HEK293 (cell line): ENCODE measurements at regions not wholly inside any gene's neighbourhood (a gene's known extent, or its start where the extent isn't known, plus 50 kb on each side); places are given as distances from the start of the nearest gene placed in this dataset.

Source experiments
- CTCF ChIA-PET: fragments of 350-600 bp; formaldehyde crosslinking; extraction: SDS; loops from one replicate; lab custom pipeline; 2021; ENCODE audit warnings: antibody characterized with exemption; lab: Yijun Ruan, JAX
- POLR2A ChIA-PET: fragments of 300-600 bp; formaldehyde crosslinking; extraction: SDS; loops from one replicate; lab custom pipeline; 2020; ENCODE audit warnings: antibody characterized with exemption, inconsistent platforms; lab: Yijun Ruan, JAX
- H3K27ac ChIP-seq: fragments of 200-500 bp; sonication (Bioruptor generic); 2 replicates; pipeline ENCODE4 v1.5.1; 2014; ENCODE audit warnings: low read depth, low read length, control low read depth, inconsistent platforms; ENCODE audit errors: extremely low read depth
- H3K36me3 ChIP-seq, 2 experiments: fragments of 200-500 bp in 1 of 2; sonication (Bioruptor generic) in 1 of 2; 1 replicate in 1 of 2; 2 replicates in 1 of 2; pipeline ENCODE4 v1.5.1; 2014 to 2017; ENCODE audit warnings: inconsistent platforms in 2 of 2, low read length in 2 of 2; ENCODE audit not compliant: control insufficient read depth in 2 of 2, insufficient read depth in 1 of 2
- H3K4me1 ChIP-seq: fragments of 200-500 bp; sonication (Bioruptor generic); 2 replicates; pipeline ENCODE4 v1.5.1; 2014; ENCODE audit warnings: mild to moderate bottlenecking, low read length, inconsistent platforms; ENCODE audit not compliant: control insufficient read depth, insufficient read depth
- H3K4me3 ChIP-seq: 2 replicates; pipeline ENCODE4 v1.5.1; 2011; ENCODE audit warnings: low read depth, mild to moderate bottlenecking, control low read depth, low read length, moderate library complexity
- H3K9me3 ChIP-seq: fragments of 200-500 bp; sonication (Bioruptor generic); 2 replicates; pipeline ENCODE4 v1.5.1; 2014; ENCODE audit warnings: low read depth, low read length, inconsistent platforms; ENCODE audit not compliant: control insufficient read depth, insufficient read depth
- ATF2 ChIP-seq: fragments of 450-650 bp; formaldehyde crosslinking; IDR thresholded peaks from 2 replicates; pipeline ENCODE4 v1.5.1; 2016; ENCODE audit warnings: missing biosample characterization, missing genetic modification characterization, low read depth
- BCL11A ChIP-seq: fragments of 450-650 bp; formaldehyde crosslinking; IDR thresholded peaks from 2 replicates; pipeline ENCODE4 v1.5.1; 2016; ENCODE audit warnings: low read depth, missing biosample characterization, missing genetic modification characterization
- BCL11B ChIP-seq: fragments of 450-650 bp; formaldehyde crosslinking; IDR thresholded peaks from 2 replicates; pipeline ENCODE4 v1.5.1; 2016; ENCODE audit warnings: low read depth, missing biosample characterization, missing genetic modification characterization
- BCL6B ChIP-seq: fragments of 450-650 bp; formaldehyde crosslinking; IDR thresholded peaks from 2 replicates; pipeline ENCODE4 v1.5.1; 2017; ENCODE audit warnings: missing biosample characterization, missing genetic modification characterization
- GLI2 ChIP-seq: fragments of 450-650 bp; formaldehyde crosslinking; IDR thresholded peaks from 2 replicates; pipeline ENCODE4; 2017; ENCODE audit warnings: missing biosample characterization, missing genetic modification characterization, low read depth, borderline replicate concordance
- GLI4 ChIP-seq: fragments of 450-650 bp; formaldehyde crosslinking; IDR thresholded peaks from 2 replicates; pipeline ENCODE4 v1.5.1; 2016; ENCODE audit warnings: missing biosample characterization, missing genetic modification characterization
- HOXA7 ChIP-seq: sonication (generic); formaldehyde crosslinking; IDR thresholded peaks from 2 replicates; pipeline ENCODE4 v1.8.1; 2022; ENCODE audit warnings: missing genetic modification reagents, borderline replicate concordance
- KLF1 ChIP-seq: fragments of 450-650 bp; formaldehyde crosslinking; IDR thresholded peaks from 2 replicates; pipeline ENCODE4 v1.5.1; 2016; ENCODE audit warnings: missing biosample characterization, missing genetic modification characterization
- KLF16 ChIP-seq: fragments of 450-650 bp; formaldehyde crosslinking; IDR thresholded peaks from 2 replicates; pipeline ENCODE4 v1.5.1; 2017; ENCODE audit warnings: missing biosample characterization, missing genetic modification characterization
- KLF7 ChIP-seq: fragments of 450-650 bp; formaldehyde crosslinking; IDR thresholded peaks from 2 replicates; pipeline ENCODE4 v1.5.1; 2016; ENCODE audit warnings: missing biosample characterization, missing genetic modification characterization, borderline replicate concordance
- ZBTB1 ChIP-seq: fragments of 450-650 bp; formaldehyde crosslinking; IDR thresholded peaks from 2 replicates; pipeline ENCODE4 v1.5.1; 2016; ENCODE audit warnings: missing biosample characterization, missing genetic modification characterization
- ZBTB11 ChIP-seq: fragments of 450-650 bp; formaldehyde crosslinking; conservative IDR thresholded peaks from 2 replicates; pipeline ENCODE4 v1.5.1; 2016; ENCODE audit warnings: low read depth, missing biosample characterization, missing genetic modification characterization
- ZBTB7A ChIP-seq: fragments of 450-650 bp; formaldehyde crosslinking; IDR thresholded peaks from 2 replicates; pipeline ENCODE4 v1.5.1; 2016; ENCODE audit warnings: low read depth, missing biosample characterization, missing genetic modification characterization
- ZNF146 ChIP-seq: fragments of 450-650 bp; formaldehyde crosslinking; IDR thresholded peaks from 2 replicates; pipeline ENCODE4 v1.5.1; 2016; ENCODE audit warnings: missing biosample characterization, missing genetic modification characterization
- ZNF2 ChIP-seq: fragments of 450-650 bp; formaldehyde crosslinking; IDR thresholded peaks from 2 replicates; pipeline ENCODE4 v1.5.1; 2016; ENCODE audit warnings: missing biosample characterization, missing genetic modification characterization
- ZNF211 ChIP-seq: fragments of 450-650 bp; formaldehyde crosslinking; IDR thresholded peaks from 2 replicates; pipeline ENCODE4 v1.5.1; 2016; ENCODE audit warnings: low read depth, missing biosample characterization, missing genetic modification characterization
- ZNF214 ChIP-seq: fragments of 450-650 bp; formaldehyde crosslinking; IDR thresholded peaks from 2 replicates; pipeline ENCODE4 v1.5.1; 2017; ENCODE audit warnings: missing biosample characterization, mild to moderate bottlenecking, missing genetic modification characterization, borderline replicate concordance
- ZNF223 ChIP-seq: fragments of 450-650 bp; formaldehyde crosslinking; IDR thresholded peaks from 2 replicates; pipeline ENCODE4 v1.5.1; 2016; ENCODE audit warnings: missing biosample characterization, missing genetic modification characterization
- ZNF266 ChIP-seq: fragments of 450-650 bp; formaldehyde crosslinking; IDR thresholded peaks from 2 replicates; pipeline ENCODE4 v1.5.1; 2016; ENCODE audit warnings: missing biosample characterization, missing genetic modification characterization, low read depth
- ZNF292 ChIP-seq: fragments of 450-650 bp; formaldehyde crosslinking; IDR thresholded peaks from 2 replicates; pipeline ENCODE4 v1.5.1; 2016; ENCODE audit warnings: low read depth, missing biosample characterization, missing genetic modification characterization, borderline replicate concordance
- ZNF302 ChIP-seq: fragments of 450-650 bp; formaldehyde crosslinking; IDR thresholded peaks from 2 replicates; pipeline ENCODE4 v1.5.1; 2016; ENCODE audit warnings: missing biosample characterization, missing genetic modification characterization, low read depth
- ZNF391 ChIP-seq: fragments of 450-650 bp; formaldehyde crosslinking; IDR thresholded peaks from 2 replicates; pipeline ENCODE4 v1.5.1; 2016; ENCODE audit warnings: low read depth, missing biosample characterization, missing genetic modification characterization, borderline replicate concordance
- ZNF416 ChIP-seq: fragments of 450-650 bp; formaldehyde crosslinking; IDR thresholded peaks from 2 replicates; pipeline ENCODE4 v1.5.1; 2016; ENCODE audit warnings: missing biosample characterization, missing genetic modification characterization
- ZNF426 ChIP-seq: fragments of 450-650 bp; formaldehyde crosslinking; IDR thresholded peaks from 2 replicates; pipeline ENCODE4 v1.5.1; 2017; ENCODE audit warnings: missing biosample characterization, missing genetic modification characterization, mild to moderate bottlenecking, inconsistent platforms, moderate library complexity
- ZNF433 ChIP-seq: fragments of 450-650 bp; formaldehyde crosslinking; IDR thresholded peaks from 2 replicates; pipeline ENCODE4 v1.5.1; 2016; ENCODE audit warnings: missing biosample characterization, missing genetic modification characterization, low read depth
- ZNF501 ChIP-seq: fragments of 450-650 bp; formaldehyde crosslinking; IDR thresholded peaks from 2 replicates; pipeline ENCODE4 v1.5.1; 2016; ENCODE audit warnings: missing biosample characterization, missing genetic modification characterization
- ZNF548 ChIP-seq: fragments of 450-650 bp; formaldehyde crosslinking; IDR thresholded peaks from 2 replicates; pipeline ENCODE4 v1.5.1; 2016; ENCODE audit warnings: missing biosample characterization, missing genetic modification characterization
- ZNF549 ChIP-seq: fragments of 450-650 bp; IDR thresholded peaks from 2 replicates; pipeline ENCODE4 v1.5.1; 2018; ENCODE audit warnings: missing biosample characterization, missing genetic modification characterization, mild to moderate bottlenecking, inconsistent platforms, moderate library complexity
- ZNF560 ChIP-seq: fragments of 450-650 bp; formaldehyde crosslinking; IDR thresholded peaks from 2 replicates; pipeline ENCODE4 v1.5.1; 2017; ENCODE audit warnings: missing biosample characterization, missing genetic modification characterization, borderline replicate concordance
- ZNF660 ChIP-seq: fragments of 450-650 bp; IDR thresholded peaks from 2 replicates; pipeline ENCODE4 v1.5.1; 2018; ENCODE audit warnings: missing biosample characterization, mild to moderate bottlenecking, missing genetic modification characterization
- ZNF664 ChIP-seq: fragments of 450-650 bp; formaldehyde crosslinking; IDR thresholded peaks from 2 replicates; pipeline ENCODE4 v1.5.1; 2016; ENCODE audit warnings: missing biosample characterization, missing genetic modification characterization
- ZNF677 ChIP-seq: fragments of 450-650 bp; IDR thresholded peaks from 2 replicates; pipeline ENCODE4 v1.5.0; 2018; ENCODE audit warnings: missing biosample characterization, mild to moderate bottlenecking, missing genetic modification characterization, moderate library complexity
- ZNF707 ChIP-seq: fragments of 450-650 bp; formaldehyde crosslinking; IDR thresholded peaks from 2 replicates; pipeline ENCODE4 v1.5.1; 2016; ENCODE audit warnings: missing biosample characterization, missing genetic modification characterization
- ZNF843 ChIP-seq: fragments of 450-650 bp; formaldehyde crosslinking; IDR thresholded peaks from 2 replicates; pipeline ENCODE4 v1.5.1; 2016; ENCODE audit warnings: missing biosample characterization, missing genetic modification characterization

- H3K4me1 ChIP-seq, result no peaks in the 10 kb centered on the region; the same call in 1 of the 2 replicates
- POLR2A ChIA-PET, result no interaction called here
- no peaks in the 10 kb centered on the region for H3K9me3 ChIP-seq
- TF ChIP-seq ZNF146 (no peak), ZNF660 (no peak), BCL6B (tag by site-specific recombination) (no peak), ZNF292 (tag by site-specific recombination) (no peak), ZNF214 (tag by site-specific recombination) (no peak), ZBTB1 (tag by site-specific recombination) (no peak), ZNF664 (no peak), ZBTB7A (no peak), ZNF223 (tag by site-specific recombination) (no peak), ZNF707 (tag by site-specific recombination) (no peak), GLI4 (tag by site-specific recombination) (no peak), ZNF302 (tag by site-specific recombination) (no peak), ZBTB11 (tag by site-specific recombination) (no peak), BCL11B (tag by site-specific recombination) (no peak), KLF1 (tag by site-specific recombination) (no peak), ATF2 (tag by site-specific recombination) (no peak), ZNF416 (tag by site-specific recombination) (no peak), ZNF677 (tag by site-specific recombination) (no peak), ZNF549 (no peak)
- CTCF ChIA-PET, result interaction anchor here (0.6 kb wide), 1 partner anchor 203 kb away, joined by 3 read pairs; no protein-coding TSS in a partner anchor
- H3K27ac ChIP-seq, result no peak overlapping the region
- H3K36me3 ChIP-seq, result no peaks in the 10 kb centered on the region
- H3K4me3 ChIP-seq, result no peak overlapping the region
Measured at GRCh38 chr4:30862196-30862595, 142.0 kb downstream of the PCDH7 start.

GRCh38 chr4:30863021-30863420, 142.9 kb downstream of the PCDH7 start:
- Histone ChIP-seq H3K27ac (no peak overlapping the region), H3K36me3 (no peaks in the 10 kb centered on the region), H3K9me3 (no peaks in the 10 kb centered on the region), H3K4me3 (no peak overlapping the region), H3K4me1 (no peaks in the 10 kb centered on the region; the same call in 1 of the 2 replicates)
- POLR2A ChIA-PET, result interaction anchor here (1.1 kb wide), 1 partner anchor 144 kb away, joined by 3 read pairs; no protein-coding TSS in a partner anchor
- CTCF ChIA-PET, result interaction anchor here (0.7 kb wide), 1 partner anchor 142 kb away, joined by 3 read pairs; no protein-coding TSS in a partner anchor
- TF ChIP-seq KLF16 (tag by site-specific recombination), result no peak
- no peak for TF ChIP-seq BCL11A (tag by site-specific recombination)
- no peak for TF ChIP-seq ZNF501 (tag by site-specific recombination)
- TF ChIP-seq ZNF391 (tag by site-specific recombination), result no peak
- TF ChIP-seq ZNF426 (tag by site-specific recombination), result no peak
- TF ChIP-seq ZNF433, result no peak
- no peak for TF ChIP-seq GLI2 (tag by site-specific recombination)
- TF ChIP-seq ZNF266 (tag by site-specific recombination), result no peak
- no peak for TF ChIP-seq ZNF560
- no peak for TF ChIP-seq HOXA7 (CRISPR knock-in tag)
- TF ChIP-seq ZNF2 (tag by site-specific recombination), result no peak
- no peak for TF ChIP-seq ZNF548 (tag by site-specific recombination)
- no peak for TF ChIP-seq ZNF843
- TF ChIP-seq KLF7, result no peak
- no peak for TF ChIP-seq ZNF211
